ENCODE measurements at regions not wholly inside any gene's neighbourhood (a gene's known extent, or its start where the extent isn't known, plus 50 kb on each side); places are given as distances from the start of the nearest gene placed in this dataset.

DNA sequence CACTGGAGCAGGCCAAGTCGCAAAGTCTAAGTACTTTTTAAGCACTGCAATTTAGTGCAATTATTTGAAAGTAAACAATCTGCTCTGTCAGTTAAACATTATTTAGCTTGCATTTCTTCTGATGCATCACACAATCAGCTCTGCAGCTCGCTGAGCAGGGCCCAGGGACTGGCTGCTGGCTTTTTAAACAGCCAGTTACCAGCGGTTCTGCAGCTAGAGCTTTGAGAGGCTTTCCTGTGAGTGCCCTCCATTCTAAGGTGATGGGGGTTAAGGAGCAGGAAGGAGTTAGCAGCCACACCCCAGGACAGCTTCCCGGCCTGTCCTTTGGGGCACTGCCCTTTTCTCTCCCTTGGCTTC is 154.3 kb downstream of the SALL1 start:
- no peak overlapping the region for H3K27ac ChIP-seq (ENCODE audit: low read depth in 1 of 3, low read length in 2 of 3)
- no peaks in the 10 kb centered on the region for H3K9me3 ChIP-seq (ENCODE audit: control insufficient read depth in 2 of 2, insufficient read depth in 1 of 2, low read depth in 1 of 2, low read length in 1 of 2)
- H3K4me1 ChIP-seq (ENCODE audit: control insufficient read depth in 3 of 3, insufficient read depth in 2 of 3, low read depth in 1 of 3, low read length in 2 of 3), result no peaks in the 10 kb centered on the region
- 8 to 23% (median 20%) methylated on average over 4 of the region's 4 CpGs for WGBS, 3 donors
- H3K27me3 ChIP-seq (ENCODE audit: control insufficient read depth in 3 of 3, insufficient read depth in 3 of 3, low read length in 3 of 3), result no peaks in the 10 kb centered on the region
- FAIRE-seq (no peak), DNase-seq (peak in 1 of 2 donors; percentile 15)
- no peak overlapping the region for H3K4me3 ChIP-seq (ENCODE audit: low read depth in 1 of 3, low read length in 3 of 3)
- H3K36me3 ChIP-seq (ENCODE audit: control insufficient read depth in 3 of 3, insufficient read depth in 2 of 3, low read depth in 1 of 3, low read length in 3 of 3), result no peaks in the 10 kb centered on the region

GRCh38 chr16:50996166-50996829 is 154.8 kb downstream of the SALL1 start:
- no peaks in the 10 kb centered on the region for H3K9me3 ChIP-seq (ENCODE audit: control insufficient read depth in 2 of 2, insufficient read depth in 1 of 2, low read depth in 1 of 2, low read length in 1 of 2)
- DNase-seq (no peak), FAIRE-seq (no peak)
- no peaks in the 10 kb centered on the region for H3K4me1 ChIP-seq (ENCODE audit: control insufficient read depth in 3 of 3, insufficient read depth in 2 of 3, low read depth in 1 of 3, low read length in 2 of 3)
- 72 to 76% (median 75%) methylated on average over 12 of the region's 12 CpGs for WGBS, 3 donors
- H3K36me3 ChIP-seq (ENCODE audit: control insufficient read depth in 3 of 3, insufficient read depth in 2 of 3, low read depth in 1 of 3, low read length in 3 of 3), result no peaks in the 10 kb centered on the region
- H3K27me3 ChIP-seq (ENCODE audit: control insufficient read depth in 3 of 3, insufficient read depth in 3 of 3, low read length in 3 of 3), result no peaks in the 10 kb centered on the region
- no peak overlapping the region for H3K27ac ChIP-seq (ENCODE audit: low read depth in 1 of 3, low read length in 2 of 3)
- H3K4me3 ChIP-seq (ENCODE audit: low read depth in 1 of 3, low read length in 3 of 3), result no peak overlapping the region

- DNase-seq (no peak), FAIRE-seq (no peak)
Measured at GRCh38 chr16:50994995-50995394, 156.1 kb downstream of the SALL1 start.

GRCh38 chr16:50992350-50993032 is 158.6 kb downstream of the SALL1 start:
- Histone ChIP-seq H3K36me3 (ENCODE audit: control insufficient read depth in 3 of 3, insufficient read depth in 2 of 3, low read depth in 1 of 3, low read length in 3 of 3) (no peaks in the 10 kb centered on the region), H3K27me3 (ENCODE audit: control insufficient read depth in 3 of 3, insufficient read depth in 3 of 3, low read length in 3 of 3) (no peaks in the 10 kb centered on the region), H3K4me1 (ENCODE audit: control insufficient read depth in 3 of 3, insufficient read depth in 2 of 3, low read depth in 1 of 3, low read length in 2 of 3) (no peaks in the 10 kb centered on the region), H3K9me3 (ENCODE audit: control insufficient read depth in 2 of 2, insufficient read depth in 1 of 2, low read depth in 1 of 2, low read length in 1 of 2) (no peaks in the 10 kb centered on the region), H3K4me3 (ENCODE audit: low read depth in 1 of 3, low read length in 3 of 3) (no peak overlapping the region), H3K27ac (ENCODE audit: low read depth in 1 of 3, low read length in 2 of 3) (no peak overlapping the region)
- FAIRE-seq, result no peak
- no peak for DNase-seq
- WGBS, 3 donors, result 86 to 91% (median 90%) methylated on average over 18 of the region's 18 CpGs

More at GRCh38 chr16:50994995-50995394, 156.1 kb downstream of the SALL1 start:
- H3K36me3 ChIP-seq (ENCODE audit: control insufficient read depth in 3 of 3, insufficient read depth in 2 of 3, low read depth in 1 of 3, low read length in 3 of 3), result no peaks in the 10 kb centered on the region
- no peak overlapping the region for H3K4me3 ChIP-seq (ENCODE audit: low read depth in 1 of 3, low read length in 3 of 3)
- WGBS, 3 donors, result 84 to 90% (median 88%) methylated on average over 8 of the region's 8 CpGs
- no peaks in the 10 kb centered on the region for H3K4me1 ChIP-seq (ENCODE audit: control insufficient read depth in 3 of 3, insufficient read depth in 2 of 3, low read depth in 1 of 3, low read length in 2 of 3)
- H3K27me3 ChIP-seq (ENCODE audit: control insufficient read depth in 3 of 3, insufficient read depth in 3 of 3, low read length in 3 of 3), result no peaks in the 10 kb centered on the region
- no peak overlapping the region for H3K27ac ChIP-seq (ENCODE audit: low read depth in 1 of 3, low read length in 2 of 3)
- no peaks in the 10 kb centered on the region for H3K9me3 ChIP-seq (ENCODE audit: control insufficient read depth in 2 of 2, insufficient read depth in 1 of 2, low read depth in 1 of 2, low read length in 1 of 2)

GRCh38 chr16:50991436-50991835 is 159.6 kb downstream of the SALL1 start:
- no peak overlapping the region for H3K4me3 ChIP-seq (ENCODE audit: low read depth in 1 of 3, low read length in 3 of 3)
- no peaks in the 10 kb centered on the region for H3K9me3 ChIP-seq (ENCODE audit: control insufficient read depth in 2 of 2, insufficient read depth in 1 of 2, low read depth in 1 of 2, low read length in 1 of 2)
- no peaks in the 10 kb centered on the region for H3K4me1 ChIP-seq (ENCODE audit: control insufficient read depth in 3 of 3, insufficient read depth in 2 of 3, low read depth in 1 of 3, low read length in 2 of 3)
- no peak overlapping the region for H3K27ac ChIP-seq (ENCODE audit: low read depth in 1 of 3, low read length in 2 of 3)
- H3K27me3 ChIP-seq (ENCODE audit: control insufficient read depth in 3 of 3, insufficient read depth in 3 of 3, low read length in 3 of 3), result no peaks in the 10 kb centered on the region
- FAIRE-seq (no peak), DNase-seq (no peak)
- WGBS, 3 donors, result 85 to 89% (median 87%) methylated on average over 13 of the region's 13 CpGs
- no peaks in the 10 kb centered on the region for H3K36me3 ChIP-seq (ENCODE audit: control insufficient read depth in 3 of 3, insufficient read depth in 2 of 3, low read depth in 1 of 3, low read length in 3 of 3)

DNA sequence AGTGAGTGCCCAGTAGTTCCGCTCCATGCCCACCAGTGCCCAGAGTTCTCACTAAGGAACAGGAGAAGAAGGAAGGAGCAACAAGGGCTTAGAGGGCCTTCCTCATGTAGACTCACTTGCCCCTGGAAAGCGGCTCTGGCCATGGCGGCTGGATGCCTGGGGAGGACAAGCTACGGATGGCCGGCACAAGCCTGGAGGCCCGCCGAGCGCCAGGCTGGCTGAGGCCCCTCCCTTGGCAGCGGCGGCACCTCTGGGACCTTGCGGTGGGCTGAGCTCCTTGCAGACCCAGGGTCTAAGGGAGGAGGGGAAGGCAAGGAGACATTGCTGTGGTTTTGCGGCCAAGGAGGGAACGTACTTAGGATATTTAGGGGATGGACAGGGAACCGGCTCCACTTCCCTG is 160.1 kb downstream of the SALL1 start:
- H3K27ac ChIP-seq (ENCODE audit: low read depth in 1 of 3, low read length in 2 of 3), result no peak overlapping the region
- DNase-seq (no peak), FAIRE-seq (no peak)
- H3K9me3 ChIP-seq (ENCODE audit: control insufficient read depth in 2 of 2, insufficient read depth in 1 of 2, low read depth in 1 of 2, low read length in 1 of 2), result no peaks in the 10 kb centered on the region
- no peak overlapping the region for H3K4me3 ChIP-seq (ENCODE audit: low read depth in 1 of 3, low read length in 3 of 3)
- no peaks in the 10 kb centered on the region for H3K4me1 ChIP-seq (ENCODE audit: control insufficient read depth in 3 of 3, insufficient read depth in 2 of 3, low read depth in 1 of 3, low read length in 2 of 3)
- H3K36me3 ChIP-seq (ENCODE audit: control insufficient read depth in 3 of 3, insufficient read depth in 2 of 3, low read depth in 1 of 3, low read length in 3 of 3), result no peaks in the 10 kb centered on the region
- 95 to 100% (median 96%) methylated on average over 14 of the region's 14 CpGs for WGBS, 3 donors
- H3K27me3 ChIP-seq (ENCODE audit: control insufficient read depth in 3 of 3, insufficient read depth in 3 of 3, low read length in 3 of 3), result no peaks in the 10 kb centered on the region

- FAIRE-seq (no peak), DNase-seq (no peak)
- Histone ChIP-seq H3K36me3 (ENCODE audit: control insufficient read depth in 3 of 3, insufficient read depth in 2 of 3, low read depth in 1 of 3, low read length in 3 of 3) (no peaks in the 10 kb centered on the region), H3K9me3 (ENCODE audit: control insufficient read depth in 2 of 2, insufficient read depth in 1 of 2, low read depth in 1 of 2, low read length in 1 of 2) (no peaks in the 10 kb centered on the region), H3K27me3 (ENCODE audit: control insufficient read depth in 3 of 3, insufficient read depth in 3 of 3, low read length in 3 of 3) (no peaks in the 10 kb centered on the region), H3K4me1 (ENCODE audit: control insufficient read depth in 3 of 3, insufficient read depth in 2 of 3, low read depth in 1 of 3, low read length in 2 of 3) (no peaks in the 10 kb centered on the region), H3K4me3 (ENCODE audit: low read depth in 1 of 3, low read length in 3 of 3) (no peak overlapping the region), H3K27ac (ENCODE audit: low read depth in 1 of 3, low read length in 2 of 3) (no peak overlapping the region)
- 51 to 76% (median 55%) methylated on average over 1 of the region's 1 CpG for WGBS, 3 donors
Measured at GRCh38 chr16:50989047-50989446, 162.0 kb downstream of the SALL1 start.

DNA sequence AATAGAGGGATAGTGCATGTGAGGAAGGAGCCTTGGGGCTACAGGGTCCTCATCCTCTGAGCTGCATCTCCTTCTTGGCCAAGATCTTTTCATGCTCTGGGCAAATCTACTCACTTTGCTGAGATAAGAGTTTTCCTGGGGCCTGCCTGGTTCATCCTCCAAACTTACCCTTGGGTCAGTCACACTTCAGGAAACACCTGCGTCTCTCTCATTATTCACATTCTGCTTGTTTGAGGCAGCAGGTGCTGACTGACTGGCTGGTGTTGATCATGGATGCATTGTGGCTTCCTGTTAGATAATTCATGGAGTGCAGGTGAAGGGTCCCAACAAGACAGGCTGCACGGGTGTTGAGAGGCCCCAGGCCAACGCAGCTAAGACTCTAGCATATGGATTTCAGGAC is 162.6 kb downstream of the SALL1 start:
- FAIRE-seq, result no peak
- no peaks in the 10 kb centered on the region for H3K27me3 ChIP-seq (ENCODE audit: control insufficient read depth in 3 of 3, insufficient read depth in 3 of 3, low read length in 3 of 3)
- H3K4me1 ChIP-seq (ENCODE audit: control insufficient read depth in 3 of 3, insufficient read depth in 2 of 3, low read depth in 1 of 3, low read length in 2 of 3), result no peaks in the 10 kb centered on the region
- no peak overlapping the region for H3K27ac ChIP-seq (ENCODE audit: low read depth in 1 of 3, low read length in 2 of 3)
- no peaks in the 10 kb centered on the region for H3K36me3 ChIP-seq (ENCODE audit: control insufficient read depth in 3 of 3, insufficient read depth in 2 of 3, low read depth in 1 of 3, low read length in 3 of 3)
- H3K9me3 ChIP-seq (ENCODE audit: control insufficient read depth in 2 of 2, insufficient read depth in 1 of 2, low read depth in 1 of 2, low read length in 1 of 2), result no peaks in the 10 kb centered on the region
- no peak overlapping the region for H3K4me3 ChIP-seq (ENCODE audit: low read depth in 1 of 3, low read length in 3 of 3)
- WGBS, 3 donors, result 32 to 48% (median 37%) methylated on average over 3 of the region's 3 CpGs
- no peak for DNase-seq

GRCh38 chr16:50986453-50986852 is 164.6 kb downstream of the SALL1 start:
- H3K36me3 ChIP-seq (ENCODE audit: control insufficient read depth in 3 of 3, insufficient read depth in 2 of 3, low read depth in 1 of 3, low read length in 3 of 3), result no peaks in the 10 kb centered on the region
- H3K27ac ChIP-seq (ENCODE audit: low read depth in 1 of 3, low read length in 2 of 3), result no peak overlapping the region
- no peak for FAIRE-seq
- H3K27me3 ChIP-seq (ENCODE audit: control insufficient read depth in 3 of 3, insufficient read depth in 3 of 3, low read length in 3 of 3), result no peaks in the 10 kb centered on the region
- no peak for DNase-seq
- no peak overlapping the region for H3K4me3 ChIP-seq (ENCODE audit: low read depth in 1 of 3, low read length in 3 of 3)
- H3K9me3 ChIP-seq (ENCODE audit: control insufficient read depth in 2 of 2, insufficient read depth in 1 of 2, low read depth in 1 of 2, low read length in 1 of 2), result no peaks in the 10 kb centered on the region
- H3K4me1 ChIP-seq (ENCODE audit: control insufficient read depth in 3 of 3, insufficient read depth in 2 of 3, low read depth in 1 of 3, low read length in 2 of 3), result no peaks in the 10 kb centered on the region
- WGBS, 3 donors, result 59 to 68% (median 65%) methylated on average over 5 of the region's 5 CpGs

Data from small intestine (tissue), 7 donors.